Renal cortical epithelial cell (primary cell): ENCODE measurements at regions not wholly inside any gene's neighbourhood (a gene's known extent, or its start where the extent isn't known, plus 50 kb on each side); places are given as distances from the start of the nearest gene placed in this dataset.
"Not testable (repeated sequence)": the region's sequence is repeated elsewhere in the genome, so short reads cannot be mapped to it uniquely, and the experiment has no call there.

Experiments
- DNase-seq: peaks from one replicate; pipeline ENCODE4 v3.0.0-alpha.2; 2011; ENCODE audit warnings: low read depth

GRCh38 chr10:28991333-28992270, 297.3 kb upstream of the LYZL1 start:
- peak; percentile 82 for DNase-seq

GRCh38 chr10:28993056-28993455, 295.8 kb upstream of the LYZL1 start:
- no peak for DNase-seq

DNA sequence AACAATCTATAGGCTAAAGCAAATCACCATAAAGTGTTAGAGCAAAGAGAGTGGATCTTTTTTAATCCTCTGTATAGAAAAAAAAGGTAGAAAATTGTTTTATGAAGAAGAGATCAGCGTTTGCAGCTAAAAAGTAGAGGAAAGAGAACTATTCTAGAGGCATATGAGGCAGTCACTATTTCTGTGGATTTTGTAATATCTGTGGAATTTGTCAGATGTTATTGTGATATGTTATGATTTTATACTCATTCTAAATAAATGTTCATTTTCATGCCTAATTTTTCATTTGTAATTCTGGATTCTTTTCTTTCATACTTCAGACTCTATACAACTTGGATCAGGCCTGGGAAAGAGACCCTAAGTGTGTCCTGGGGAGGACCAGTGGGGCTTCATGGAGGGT, 295.0 kb upstream of the LYZL1 start:
- DNase-seq = no peak

- peak; percentile 29 for DNase-seq
Observed at GRCh38 chr10:28994802-28995201, 294.1 kb upstream of the LYZL1 start.

GRCh38 chr10:28995497-28995896, 293.4 kb upstream of the LYZL1 start:
- DNase-seq = no peak

DNA sequence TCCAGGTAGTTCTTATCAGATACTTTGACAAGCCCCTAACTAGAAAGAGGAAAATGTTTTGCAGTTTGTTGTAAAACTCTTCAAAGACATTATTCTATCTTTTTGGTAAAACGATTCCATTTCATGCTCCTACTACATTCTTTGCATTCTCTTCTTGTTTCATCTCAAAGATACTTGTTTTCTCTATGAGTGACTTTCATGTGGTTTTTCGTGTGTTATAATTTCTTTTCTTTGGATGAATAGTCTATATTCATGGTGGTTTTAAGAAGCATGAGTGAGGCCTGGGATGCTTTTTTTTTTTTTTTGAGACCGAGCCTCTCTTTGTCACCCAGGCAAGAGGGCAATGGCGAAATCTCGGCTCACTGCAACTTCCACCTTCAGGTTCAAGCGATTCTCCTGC, 292.5 kb upstream of the LYZL1 start:
- DNase-seq = no peak

DNA sequence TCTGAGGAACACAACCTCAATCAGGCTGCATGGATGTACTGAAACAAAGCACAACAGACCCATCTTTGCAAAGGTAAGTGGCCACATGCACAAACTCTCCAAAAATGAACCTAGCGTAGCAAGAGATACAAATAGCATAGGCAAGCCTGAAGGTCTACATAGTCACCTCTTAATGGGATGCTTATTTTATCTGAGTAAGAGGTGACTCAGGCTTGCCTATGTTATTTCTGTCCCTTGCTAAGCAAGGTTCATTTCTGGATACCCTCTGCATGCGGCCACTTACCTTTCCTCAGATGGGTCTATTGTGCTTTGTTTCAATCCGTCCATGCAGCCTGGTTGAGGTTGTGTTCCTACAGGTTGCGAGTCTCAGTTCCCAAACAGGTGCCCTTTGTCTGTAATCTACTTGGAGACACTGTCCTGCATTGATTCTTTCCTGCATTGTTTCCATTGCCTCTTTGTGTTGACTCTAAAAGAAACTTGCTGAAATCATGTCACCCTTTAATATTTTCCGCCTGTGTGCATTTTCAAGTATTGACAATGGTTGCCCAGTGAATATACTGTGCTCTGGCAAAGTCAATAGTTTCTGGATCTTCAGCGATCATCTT, 291.8 kb upstream of the LYZL1 start:
- peak; percentile 10 for DNase-seq

GRCh38 chr10:28997734-28998133, 291.1 kb upstream of the LYZL1 start:
- peak; percentile 15 for DNase-seq

DNA sequence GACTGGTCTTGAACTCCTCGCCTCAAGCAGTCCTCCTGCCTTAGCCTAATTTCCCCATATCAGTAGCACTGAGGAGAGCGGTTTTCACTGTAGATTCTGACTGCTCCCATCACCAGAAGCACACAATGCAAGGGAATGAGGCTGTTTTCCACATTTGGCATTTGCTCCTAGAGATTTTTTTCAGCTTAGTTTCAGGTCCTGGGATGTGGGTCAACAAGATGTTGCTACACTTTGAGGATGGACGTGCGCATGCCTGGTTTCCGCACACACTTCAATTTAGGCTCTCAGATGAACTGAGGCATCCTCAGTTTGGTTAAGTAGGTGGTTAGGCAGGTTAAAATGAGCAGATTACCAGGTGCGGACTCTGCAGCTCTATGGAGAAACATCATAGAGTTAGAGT, 287.1 kb upstream of the LYZL1 start:
- no peak for DNase-seq

DNA sequence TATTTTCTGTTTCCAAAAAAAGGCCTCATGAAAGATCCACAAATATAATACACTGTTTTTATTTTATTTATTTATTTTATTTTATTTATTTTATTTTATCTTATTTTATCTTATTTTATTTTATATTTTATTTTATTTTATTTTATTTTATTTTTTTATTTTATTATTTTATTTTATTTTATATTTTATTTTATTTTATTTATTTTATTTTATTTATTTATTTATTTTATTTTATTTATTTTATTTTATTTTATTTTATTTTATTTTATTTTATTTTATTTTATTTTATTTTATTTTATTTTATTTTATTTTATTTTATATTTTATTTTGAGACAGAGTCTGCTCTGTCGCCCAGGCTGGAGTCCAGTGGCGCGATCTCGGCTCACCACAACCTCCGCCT, 285.9 kb upstream of the LYZL1 start:
- DNase-seq = not testable (repeated sequence)

- no peak for DNase-seq
Observed at GRCh38 chr10:29005988-29006387, 282.9 kb upstream of the LYZL1 start.

- DNase-seq = no peak
Observed at GRCh38 chr10:29007370-29007747, 281.5 kb upstream of the LYZL1 start.

GRCh38 chr10:29007748-29008610, 280.9 kb upstream of the LYZL1 start:
- peak; percentile 22 for DNase-seq

- no peak for DNase-seq
Observed at GRCh38 chr10:29009464-29009863, 279.4 kb upstream of the LYZL1 start.

DNA sequence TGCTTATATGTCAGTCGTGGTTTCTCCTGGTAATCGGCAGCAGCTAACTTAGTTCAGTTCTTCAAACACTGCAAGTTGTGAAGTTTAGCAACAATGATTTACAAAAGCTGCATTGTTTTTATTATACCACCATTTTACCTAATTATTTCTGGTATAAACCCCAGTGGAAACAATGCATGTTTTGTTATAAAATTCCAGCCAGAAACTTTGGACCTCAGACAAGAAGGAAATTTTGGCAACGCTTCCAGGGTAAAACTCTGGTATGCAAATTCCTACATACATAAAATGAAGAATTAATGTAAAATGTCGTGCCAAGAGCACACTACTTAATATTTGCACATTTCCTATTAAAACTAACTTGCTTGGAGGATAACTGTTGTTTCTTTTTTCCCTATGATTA, 277.4 kb upstream of the LYZL1 start:
- no peak for DNase-seq

DNA sequence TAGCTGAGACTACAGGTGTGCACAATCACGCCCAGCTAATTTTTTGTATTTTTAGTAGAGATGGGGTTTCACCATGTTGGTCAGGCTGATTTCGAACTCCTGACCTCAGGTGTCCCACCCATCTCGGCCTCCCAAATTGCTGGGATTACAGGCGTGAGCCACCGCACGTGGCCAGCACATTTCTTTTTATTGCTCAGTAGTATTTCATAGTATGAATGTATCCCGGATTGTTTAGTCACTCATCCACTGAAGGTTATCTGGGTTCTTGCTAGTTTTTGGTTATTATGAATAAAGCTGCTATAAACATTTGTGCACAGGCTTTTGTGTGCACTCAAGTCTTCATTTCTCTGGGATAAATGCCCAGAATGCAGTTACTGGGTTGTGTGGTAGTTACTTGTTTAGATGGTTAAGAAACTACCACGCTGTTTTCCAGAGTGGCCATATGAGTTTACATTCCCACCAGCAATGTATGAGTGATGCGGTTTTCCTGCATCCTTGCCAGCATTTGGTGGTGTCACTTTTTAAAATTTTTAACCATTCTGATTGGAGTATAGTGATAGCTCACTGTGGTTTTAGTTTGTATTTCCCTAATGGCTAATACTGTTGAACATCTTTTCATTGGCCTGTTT, 275.8 kb upstream of the LYZL1 start:
- no peak for DNase-seq

DNA sequence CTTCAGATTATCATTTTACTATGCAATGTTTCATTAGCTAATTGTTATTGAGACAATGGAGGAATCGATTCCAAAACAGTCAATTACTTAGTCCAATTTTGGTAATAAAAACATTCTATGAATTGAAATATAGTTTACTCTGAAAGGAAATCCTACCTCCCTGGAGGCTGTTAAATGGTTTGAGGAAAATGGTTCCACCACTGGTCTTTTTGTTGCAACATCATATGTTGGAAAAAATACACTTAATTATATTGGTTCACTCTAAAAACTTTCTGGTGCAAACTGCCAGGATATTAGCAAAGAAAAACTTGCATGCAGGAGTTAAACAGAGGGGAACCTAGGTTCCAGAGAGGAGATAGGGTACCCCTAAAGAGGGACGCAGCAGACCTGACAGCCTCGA, 267.3 kb upstream of the LYZL1 start:
- DNase-seq = no peak

DNA sequence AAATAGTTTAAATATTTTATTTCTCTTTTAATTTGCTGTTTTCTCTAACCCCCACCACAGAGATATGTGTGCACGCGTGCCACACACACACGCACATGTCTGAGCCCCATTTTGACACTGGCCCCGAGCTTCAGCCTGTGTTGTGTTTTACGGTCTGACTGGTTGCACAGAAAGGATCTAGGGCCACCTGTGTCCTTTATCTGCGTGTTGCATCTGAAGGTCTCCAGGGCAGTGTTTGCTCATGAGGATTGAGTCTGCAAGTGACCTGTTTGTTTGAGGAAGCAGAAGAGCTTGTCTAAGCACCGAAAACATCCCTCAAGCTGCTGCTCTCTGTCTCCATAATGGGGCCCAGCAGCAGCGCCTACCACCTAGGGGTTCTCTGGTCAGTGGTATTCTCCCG, 266.4 kb upstream of the LYZL1 start:
- DNase-seq = no peak

- no peak for DNase-seq
Observed at GRCh38 chr10:29023678-29024077, 265.2 kb upstream of the LYZL1 start.

GRCh38 chr10:29026065-29026797, 262.6 kb upstream of the LYZL1 start:
- DNase-seq = no peak
